ENCODE measurements at regions not wholly inside any gene's neighbourhood (a gene's known extent, or its start where the extent isn't known, plus 50 kb on each side); places are given as distances from the start of the nearest gene placed in this dataset.

DNA sequence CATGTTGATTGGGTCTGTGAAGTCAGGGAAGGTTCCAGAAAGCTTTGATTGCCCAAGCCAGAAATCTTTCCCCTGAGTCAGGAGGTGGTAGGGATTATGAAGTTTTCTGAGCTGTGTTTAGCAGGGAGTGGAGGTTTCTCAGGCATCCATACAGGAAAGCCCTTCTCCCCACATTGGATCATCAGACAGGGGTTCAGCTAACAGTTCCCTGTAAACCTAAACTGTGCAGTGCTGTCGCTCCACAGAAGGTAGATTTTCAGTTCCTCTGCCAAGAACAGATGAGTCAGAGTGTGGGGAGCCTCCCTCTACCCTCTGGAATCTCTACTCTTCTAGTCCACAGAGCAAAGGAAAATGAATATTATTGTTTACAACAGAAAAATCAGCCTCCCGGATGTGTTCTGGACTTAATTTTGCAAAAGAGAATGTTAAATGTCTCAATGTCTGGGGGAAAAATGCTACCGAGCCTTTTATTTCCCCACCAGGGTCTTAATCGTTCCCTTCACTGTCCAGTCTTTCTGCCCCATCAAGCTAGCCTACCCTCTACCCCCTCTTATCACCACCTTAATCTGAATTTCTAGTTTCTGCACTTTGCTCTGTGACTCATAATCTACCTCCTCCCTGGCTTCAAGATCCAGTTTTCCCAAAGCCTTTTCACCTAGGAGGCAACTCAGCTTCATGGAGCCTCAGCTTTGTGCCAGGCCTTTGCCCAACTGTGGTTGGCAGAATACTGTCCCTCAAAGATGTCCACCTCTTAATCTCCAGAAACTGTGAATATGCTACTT, 355.6 kb downstream of the PRDM2 start:
- DNase-seq, result no peak

DNA sequence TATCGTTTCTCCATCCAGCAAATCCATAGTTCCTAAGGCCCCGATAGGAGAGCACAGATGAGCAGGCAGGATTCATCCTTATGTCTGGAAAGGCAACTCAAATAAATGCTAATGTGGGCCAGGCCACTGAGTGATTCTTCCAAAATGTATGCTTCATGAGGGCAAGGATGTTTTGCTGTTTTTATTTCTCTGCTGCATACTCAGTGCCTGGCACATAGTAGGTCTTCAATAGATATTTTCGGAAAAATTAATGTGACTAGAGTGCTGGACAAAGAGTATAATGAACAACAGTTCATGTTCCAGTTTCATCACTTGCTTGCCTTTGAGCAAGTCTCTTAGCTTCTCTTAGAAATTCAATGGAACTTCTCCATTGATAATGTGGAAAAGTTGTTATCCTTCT, 357.7 kb downstream of the PRDM2 start:
- no peak for DNase-seq

DNA sequence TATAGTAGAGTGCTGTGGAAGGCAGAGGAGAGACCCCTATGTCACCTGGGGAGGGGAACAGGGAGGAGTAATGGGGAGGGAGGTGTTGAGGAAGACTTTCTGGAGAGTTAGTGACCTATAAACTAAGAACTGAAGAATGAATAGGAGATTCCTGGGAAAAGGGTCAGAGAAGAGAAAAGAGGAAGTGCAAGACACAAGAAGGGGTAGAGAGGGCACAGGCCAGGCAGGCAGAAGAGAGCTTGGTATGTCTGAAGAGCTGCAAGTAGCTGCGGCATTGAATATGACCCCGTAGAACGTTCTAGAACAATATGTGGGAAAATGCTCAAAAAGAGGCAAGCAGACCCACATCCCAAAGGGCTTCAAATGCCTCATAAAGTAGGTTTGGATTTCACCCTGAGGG, 361.2 kb downstream of the PRDM2 start:
- no peak for DNase-seq

DNA sequence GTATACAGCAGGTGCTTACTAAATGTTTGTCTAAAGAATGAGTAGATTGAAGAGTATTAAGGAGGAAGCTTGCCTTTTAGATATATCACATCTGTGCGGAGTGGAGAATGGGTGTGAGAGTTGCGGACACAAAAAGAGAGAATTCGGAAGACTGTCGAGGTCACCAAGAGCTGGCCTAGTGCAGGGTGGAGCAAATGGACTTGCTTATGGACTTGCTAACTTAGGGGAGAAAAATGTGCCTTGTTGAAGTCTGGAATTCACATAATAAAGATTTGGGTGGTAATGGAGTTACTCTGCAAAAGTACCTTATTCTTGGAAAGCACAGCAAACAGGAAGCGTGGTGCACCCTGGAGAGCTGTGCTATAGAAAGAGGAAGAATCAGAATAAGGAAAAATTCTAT, 361.7 kb downstream of the PRDM2 start:
- no peak for DNase-seq

DNA sequence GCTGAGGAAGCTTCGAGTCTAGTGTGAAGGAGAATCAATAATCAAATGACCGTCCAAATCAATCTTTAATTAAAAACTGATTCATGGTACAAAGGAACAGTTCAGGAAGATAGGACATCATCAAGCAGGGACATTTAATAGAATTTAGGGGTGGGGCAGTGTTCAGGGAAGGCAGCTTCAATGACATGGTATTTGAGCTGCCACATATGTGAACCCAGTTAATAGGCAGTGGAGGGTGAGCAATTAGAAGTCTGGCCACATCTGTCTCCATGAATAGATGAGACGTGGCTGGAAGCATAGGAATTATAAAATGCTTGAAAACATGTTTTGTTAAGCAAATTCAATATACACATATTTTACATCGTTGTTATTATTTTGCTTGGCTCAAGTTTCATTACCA, 362.7 kb downstream of the PRDM2 start:
- DNase-seq, result no peak

DNA sequence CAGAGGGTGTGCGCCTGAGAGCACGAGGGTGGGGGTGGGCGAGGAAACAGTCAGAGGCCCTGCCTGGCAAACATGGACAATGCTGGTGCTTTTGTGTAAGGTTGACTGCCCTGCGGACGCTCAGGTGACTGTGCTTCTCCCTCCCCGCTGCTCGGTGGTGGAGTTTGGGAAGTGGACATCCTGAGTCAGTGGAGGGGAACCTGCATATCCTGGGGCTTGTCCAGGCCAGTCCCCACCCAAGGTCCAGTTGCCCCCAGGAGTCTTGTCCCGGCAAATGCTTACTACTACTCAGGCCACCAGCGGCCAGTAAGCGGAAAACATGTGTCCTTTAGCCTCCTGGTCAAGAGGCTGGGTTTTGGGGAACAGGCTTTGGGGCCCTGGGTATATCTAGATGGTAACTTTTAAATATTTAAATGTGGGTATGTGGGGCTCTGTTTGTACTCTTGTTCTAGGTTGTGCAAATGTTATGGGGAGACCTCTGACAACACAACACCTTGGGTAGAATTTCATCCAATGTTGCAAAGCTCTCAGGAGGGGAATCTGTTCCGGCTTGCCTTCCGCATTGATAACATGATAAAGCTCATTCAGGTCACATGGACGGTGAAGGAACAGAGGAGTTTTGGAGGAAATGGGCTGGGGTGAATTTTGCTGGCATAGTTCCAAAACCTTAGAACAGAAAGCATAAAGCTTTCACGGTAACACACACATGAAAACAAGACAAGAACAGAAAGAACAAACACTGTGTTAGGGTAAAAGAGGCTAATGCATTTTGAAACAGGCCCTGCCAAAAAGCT, 364.9 kb downstream of the PRDM2 start:
- DNase-seq, result no peak

DNA sequence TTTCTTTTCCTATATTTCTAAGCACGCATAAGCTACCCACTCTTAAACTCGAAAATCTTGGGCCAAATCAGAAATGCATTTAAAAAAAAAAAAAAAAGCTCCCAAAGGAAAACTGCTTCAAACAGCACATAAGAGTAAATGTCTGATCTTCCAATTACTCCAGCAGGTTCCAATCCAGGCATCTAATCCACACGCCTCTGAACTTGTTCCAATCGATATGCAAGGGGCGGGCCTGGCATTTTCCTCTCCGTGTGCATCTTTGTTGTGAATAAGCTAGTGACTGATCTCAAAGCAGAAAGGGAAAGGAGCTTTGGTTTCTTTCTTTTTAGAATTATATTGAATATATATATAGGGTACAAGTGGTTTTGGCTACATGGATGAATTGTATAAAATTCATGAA, 365.5 kb downstream of the PRDM2 start:
- no peak for DNase-seq

DNA sequence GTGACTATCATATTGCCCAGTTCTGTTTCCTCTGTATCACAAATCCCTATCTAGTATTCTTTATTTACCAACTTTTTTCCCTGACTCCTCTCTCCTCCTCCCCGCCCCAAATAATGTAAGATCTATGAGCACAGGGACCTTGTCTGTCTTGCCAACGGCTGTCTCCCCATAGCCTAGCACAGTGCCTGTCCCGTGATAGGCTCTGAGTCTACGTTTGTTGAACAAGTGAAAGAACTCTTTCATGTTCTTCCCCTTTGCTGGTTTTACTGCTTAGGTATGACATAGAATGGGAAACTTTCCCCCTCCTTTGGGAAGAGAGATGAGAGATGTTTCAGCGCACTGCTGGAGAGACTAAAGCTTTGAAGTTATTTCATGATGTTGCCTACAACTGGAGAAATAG, 367.0 kb downstream of the PRDM2 start:
- no peak for DNase-seq

DNA sequence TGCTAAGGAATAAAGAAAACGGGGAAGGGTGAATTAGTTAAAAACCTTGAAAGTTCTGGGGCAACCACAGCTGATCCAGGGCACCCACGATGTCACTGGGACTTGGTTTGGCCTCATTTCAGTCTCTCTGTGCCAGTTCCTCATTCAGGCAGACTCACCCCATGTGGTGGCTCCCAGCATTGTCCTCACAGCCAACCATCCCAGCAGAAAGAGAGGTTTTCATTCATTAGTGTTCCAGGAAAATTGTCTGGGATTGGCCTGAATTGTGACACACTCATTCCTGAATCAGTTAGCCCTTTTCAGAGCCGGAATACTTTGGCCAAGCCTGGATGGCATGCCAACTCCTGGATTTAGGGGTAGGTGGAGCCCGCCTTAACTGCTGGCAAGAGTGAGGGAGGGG, 367.7 kb downstream of the PRDM2 start:
- DNase-seq, result no peak

DNA sequence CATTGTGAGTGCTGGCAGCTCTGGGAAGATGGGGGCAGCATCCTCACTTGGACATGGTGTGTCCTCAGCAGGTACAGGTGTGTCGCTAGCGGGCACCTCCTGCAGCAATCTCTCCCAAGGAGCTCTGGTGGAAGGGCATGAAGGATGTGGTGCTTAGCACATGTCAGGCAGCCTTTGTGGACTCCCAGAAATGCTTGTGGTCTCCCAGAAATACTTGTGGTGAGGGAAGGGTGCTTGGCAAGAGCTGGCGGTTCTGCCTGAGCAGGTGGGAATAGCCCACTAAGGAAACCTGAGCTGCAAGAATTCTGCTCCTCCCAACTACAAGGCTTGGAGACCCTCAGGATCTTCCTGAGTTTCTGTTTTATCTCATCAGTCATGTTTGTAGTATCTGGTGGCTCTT, 371.6 kb downstream of the PRDM2 start:
- DNase-seq, result no peak

DNA sequence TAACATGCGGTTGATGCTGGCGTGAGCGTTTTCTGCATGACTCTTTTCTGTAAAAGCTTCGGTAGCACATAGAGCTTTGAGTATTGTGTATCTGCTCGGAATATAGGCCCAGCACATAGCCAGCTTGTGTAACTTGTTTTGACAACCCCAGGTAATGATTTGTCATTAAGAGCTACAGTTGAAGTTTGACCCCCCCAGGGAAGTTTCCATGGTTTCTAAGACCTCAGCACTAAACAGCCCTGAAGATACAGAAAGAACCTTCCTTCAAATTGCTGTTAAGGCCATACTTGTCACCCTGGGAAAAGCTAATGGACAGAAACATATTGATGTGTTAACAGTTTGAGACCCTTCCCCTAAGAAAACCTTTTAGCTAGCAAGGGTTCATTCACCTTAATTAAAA, 380.7 kb downstream of the PRDM2 start:
- DNase-seq, result no peak

DNA sequence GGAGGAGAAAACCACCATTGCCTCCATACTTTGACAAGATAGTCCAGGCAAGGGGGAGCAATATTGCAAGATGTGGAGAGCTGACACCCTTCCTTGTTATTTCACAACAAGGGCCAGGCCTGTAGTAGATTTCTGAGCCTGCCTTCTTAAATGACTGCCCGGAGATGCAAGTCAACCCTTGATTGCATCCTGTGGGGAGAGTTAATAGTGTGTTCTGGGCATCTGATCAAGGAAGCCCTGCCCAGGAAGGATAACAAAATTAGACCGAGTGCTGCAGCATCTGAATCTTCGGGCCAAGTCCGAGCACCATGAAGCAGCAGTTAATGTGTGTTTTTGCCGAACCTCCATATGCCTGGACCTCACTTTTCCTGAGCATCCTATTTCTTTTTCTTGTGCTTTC, 382.3 kb downstream of the PRDM2 start:
- no peak for DNase-seq

DNA sequence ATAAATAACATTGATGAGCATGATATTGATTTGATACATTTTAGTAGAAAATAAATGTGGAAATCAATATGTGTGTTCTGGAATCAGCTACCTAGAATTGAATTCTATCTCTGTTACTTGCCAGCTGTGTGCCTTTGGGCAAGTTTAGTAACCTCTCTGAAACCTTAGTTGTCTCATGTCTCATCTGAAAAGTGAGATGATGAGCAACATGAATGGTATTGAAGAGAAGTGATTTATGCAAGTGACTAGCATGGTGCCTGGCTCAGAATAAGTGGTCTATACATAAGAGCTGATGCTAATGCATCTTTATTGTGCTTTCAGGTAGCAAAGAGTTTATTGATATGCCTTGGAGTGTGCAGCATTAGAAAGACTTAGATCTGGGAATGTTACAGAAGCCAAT, 383.3 kb downstream of the PRDM2 start:
- no peak for DNase-seq

DNA sequence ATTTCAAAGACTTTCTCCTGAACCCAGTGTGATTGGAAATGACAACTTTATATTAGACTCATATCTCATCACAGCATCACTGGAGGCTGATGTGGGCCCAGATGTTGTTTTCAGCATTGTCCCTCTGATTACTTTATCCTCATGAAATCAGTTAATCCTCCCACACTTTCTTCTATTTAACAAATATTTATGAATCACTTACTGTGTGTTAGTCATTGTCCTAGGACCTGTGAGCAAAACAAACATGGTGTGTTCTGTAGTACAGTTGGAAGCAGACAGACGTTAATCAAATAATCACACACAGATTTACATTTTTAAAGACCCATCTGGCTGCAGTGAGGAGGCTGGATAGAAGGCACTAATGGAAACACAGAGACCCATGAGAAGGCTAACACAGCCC, 383.7 kb downstream of the PRDM2 start:
- DNase-seq, result no peak

DNA sequence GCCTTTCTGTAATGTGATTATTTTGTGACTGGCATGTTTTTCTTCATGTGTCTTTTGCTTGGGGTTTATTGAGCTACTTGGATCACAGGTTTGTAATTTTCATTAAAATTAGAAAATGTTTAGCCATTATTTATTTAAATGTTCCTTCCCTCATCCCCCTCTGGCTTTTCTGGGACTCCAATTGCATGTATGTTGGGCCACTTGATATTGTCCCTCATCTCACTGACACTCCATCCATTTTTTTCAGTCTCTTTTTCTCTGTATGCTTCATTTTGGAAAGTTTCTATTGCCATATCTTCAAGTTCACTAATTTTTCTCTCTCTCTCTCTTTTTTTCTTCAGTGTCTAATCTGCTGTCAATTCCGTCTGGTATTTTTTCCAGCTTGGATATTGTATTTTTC, 390.1 kb downstream of the PRDM2 start:
- no peak for DNase-seq

DNA sequence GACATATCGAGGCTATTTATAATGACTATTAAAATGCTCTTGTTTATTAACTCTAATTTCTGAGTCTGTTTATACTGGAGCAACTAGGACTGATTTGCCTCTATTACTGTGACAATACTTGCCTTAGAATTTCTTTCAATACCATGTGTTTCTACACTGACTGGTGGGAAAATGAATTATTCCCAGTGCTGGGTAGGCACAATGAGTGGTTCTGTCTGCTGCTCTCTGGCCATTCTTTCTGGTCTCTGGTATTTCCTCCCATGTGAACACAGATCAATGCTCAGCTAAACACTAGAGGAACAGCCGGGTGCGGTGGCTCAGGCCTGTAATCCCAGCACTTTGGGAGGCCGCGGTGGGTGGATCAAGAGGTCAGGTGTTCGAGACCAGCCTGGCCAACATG, 390.5 kb downstream of the PRDM2 start:
- no peak for DNase-seq

DNA sequence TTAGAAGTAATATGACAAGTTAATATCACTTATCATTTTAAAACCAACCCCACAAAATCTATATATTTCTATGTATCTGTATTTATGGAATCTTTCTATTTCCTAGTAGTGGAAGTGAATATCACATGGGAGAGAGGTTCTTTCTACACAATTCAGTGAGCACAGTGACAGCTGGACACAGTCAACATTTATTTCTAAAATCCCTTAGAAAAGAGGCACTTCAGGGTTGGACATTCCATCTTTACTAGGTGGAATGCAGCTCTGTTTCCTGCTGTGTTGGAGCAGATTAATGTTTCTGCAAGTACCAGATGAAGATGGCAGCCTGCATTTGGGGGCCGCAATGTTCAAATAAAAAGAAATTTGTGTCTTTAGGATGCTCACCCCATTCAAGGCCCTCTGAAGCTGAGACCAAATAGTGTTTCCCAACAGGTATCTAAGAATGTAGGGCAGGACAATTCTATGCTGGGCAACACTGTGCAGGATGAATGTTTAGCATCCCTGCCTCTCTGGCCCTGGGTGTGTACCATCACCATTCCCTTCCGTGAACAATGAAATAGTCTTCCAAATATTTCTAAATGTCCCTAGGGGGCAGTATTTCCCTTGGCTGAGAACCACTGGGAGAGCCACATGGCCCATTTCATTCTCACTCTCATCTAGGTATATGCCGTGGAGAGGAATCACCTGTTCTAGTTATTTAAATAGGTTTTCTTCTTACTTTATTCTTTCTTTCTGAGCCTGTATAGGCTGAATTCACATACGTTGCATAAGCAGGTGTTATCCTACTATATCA, 394.8 kb downstream of the PRDM2 start:
- DNase-seq, result no peak

DNA sequence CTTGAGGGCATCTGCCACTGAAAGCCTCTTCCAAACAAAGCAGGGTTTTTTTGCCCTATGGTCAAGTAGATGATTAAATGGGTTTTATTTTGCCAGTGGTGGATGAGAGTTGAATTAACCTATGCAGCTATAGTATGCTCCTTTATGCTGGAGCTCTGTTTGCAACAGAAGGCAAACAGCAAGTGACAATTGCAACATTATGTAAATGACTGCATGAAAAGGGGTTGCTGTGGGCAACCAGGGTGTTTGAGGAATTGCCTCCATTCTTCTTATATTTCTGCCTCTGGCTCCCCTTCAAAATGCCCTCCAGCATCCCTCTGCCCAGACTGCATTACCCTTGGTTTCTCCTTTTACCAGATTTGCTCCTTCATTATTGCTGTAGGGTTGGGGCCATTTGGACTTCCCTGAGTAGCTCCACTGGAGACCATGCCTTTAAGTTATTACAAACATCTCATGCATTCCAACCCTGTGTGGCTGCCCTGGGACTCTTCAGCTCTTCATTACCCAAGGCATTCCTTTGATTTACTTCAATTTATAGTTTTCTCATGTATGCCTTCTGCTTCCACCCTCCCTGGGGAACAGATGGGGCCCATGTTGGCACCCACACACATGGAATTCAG, 398.4 kb downstream of the PRDM2 start:
- DNase-seq, result no peak

DNA sequence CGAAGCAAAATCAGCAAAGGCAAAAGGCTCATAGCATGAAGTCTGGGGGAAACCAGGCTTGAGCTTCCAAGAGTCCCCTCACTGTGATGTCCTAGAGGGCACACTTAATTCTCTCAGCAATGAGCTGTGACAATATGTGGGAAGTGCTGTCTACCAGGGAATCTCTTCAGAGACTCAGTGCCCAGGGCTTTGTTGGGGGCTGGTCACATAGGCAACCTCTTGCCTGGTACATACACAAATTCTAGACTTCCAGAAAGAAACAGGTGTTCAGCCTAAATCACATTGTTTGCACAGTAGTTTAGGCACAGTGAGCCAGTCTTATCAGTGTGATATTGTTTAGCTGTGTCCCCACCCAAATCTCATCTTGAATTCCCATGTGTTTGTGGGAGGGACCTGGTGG, 400.5 kb downstream of the PRDM2 start:
- no peak for DNase-seq

DNA sequence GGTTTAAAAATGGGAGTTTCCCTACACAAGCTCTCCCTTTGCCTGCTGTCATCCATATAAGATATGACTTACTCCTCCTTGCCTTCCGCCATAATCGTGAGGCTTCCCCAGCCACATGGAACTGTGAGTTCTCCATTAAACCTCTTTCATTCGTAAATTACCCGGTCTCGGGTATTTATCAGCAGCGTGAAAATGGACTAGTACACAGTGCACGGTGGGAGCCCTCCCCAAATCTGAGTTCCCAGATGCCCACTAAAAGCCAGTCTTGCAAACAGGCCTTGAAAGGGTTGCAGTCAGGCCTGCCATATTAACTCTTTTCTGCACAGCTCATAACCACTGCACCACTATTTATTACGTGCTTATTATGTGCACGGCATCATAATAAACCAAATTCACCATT, 400.9 kb downstream of the PRDM2 start:
- no peak for DNase-seq

DNA sequence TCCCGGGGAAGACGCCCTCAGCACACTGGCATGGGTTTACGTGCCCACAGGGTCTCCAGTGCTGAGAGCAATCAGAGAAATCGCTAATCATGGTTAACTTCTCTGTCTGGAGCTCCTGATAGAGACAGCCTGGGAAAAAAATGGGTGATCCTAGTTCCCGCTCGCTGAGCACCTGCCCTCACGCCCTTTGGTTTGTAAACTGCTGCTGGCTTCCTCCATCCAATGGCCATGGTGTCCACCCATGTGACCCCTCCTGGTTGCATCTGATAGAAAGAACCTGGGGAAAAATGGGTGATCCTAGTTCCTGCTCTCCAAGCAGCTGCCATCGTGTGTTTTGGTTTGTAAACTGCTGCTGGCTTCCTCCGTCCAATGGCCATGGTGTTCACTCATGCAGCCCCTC, 402.2 kb downstream of the PRDM2 start:
- DNase-seq, result no peak

DNA sequence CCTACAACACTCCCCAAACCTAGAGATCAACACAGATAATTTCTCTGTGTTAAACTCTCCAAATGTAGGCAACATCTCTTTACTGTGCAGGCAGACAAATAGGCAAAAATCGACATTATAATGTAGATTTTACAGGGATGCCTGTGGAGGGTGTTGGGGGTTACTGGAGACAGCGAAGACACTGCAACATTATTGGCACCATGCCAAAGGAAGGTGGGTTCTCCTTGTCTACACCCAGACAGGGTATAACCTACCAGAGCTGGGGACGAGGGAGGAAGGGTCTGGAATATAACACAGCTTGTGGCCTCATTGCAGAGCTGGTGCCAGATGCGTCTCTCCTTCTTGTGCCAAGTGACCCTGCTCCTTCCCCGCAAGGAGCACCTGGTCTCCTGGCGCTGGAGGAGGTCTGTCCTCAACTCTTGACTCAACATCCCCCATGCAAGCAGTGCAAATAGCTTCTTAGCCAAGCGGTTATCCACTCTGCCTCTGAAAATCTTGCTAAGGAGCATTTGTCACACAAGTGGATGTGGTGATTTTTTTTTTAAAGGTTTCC, 404.0 kb downstream of the PRDM2 start:
- DNase-seq, result no peak

DNA sequence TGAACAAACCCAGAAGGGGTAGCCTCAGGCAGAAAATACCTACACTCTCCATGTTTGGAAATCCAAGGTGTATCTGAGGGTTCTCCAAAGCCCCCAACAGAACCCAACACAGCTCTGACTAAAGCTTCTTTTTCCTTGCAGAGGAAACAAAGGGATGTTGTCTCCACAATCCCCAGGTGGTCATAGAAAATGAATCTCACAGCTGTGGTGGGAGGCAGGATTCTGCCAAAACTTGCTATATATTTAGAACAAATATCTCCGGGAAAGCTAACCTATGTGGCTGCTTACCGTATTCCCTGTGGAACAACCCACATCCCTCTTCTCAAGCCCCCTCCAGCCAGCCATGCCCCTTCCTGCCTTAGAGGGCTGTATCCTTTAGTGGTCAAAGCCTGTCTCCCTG, 406.1 kb downstream of the PRDM2 start:
- DNase-seq, result no peak

Data from activated T-cell treated with anti-CD3 and anti-CD28 coated beads, Interleukin-2, amount 50 U/mL, for 48 hours (primary cell).